IMR-90 (cell line): ENCODE measurements at regions not wholly inside any gene's neighbourhood (a gene's known extent, or its start where the extent isn't known, plus 50 kb on each side); places are given as distances from the start of the nearest gene placed in this dataset.

Source experiments
- ATAC-seq: fragments of 200-7000 bp; cut with Tn5 transposase; 2 replicates; pipeline ENCODE4 v1.9.1; 2020; ENCODE audit warnings: low read depth, mild to moderate bottlenecking, moderate library complexity
- BruUV-seq: library from RNA; stranded (reverse); fragments of 400-500 nt; replicated peaks from 2 replicates; lab custom pipeline; 2021; lab: Mats Ljungman, UMichigan
- CTCF ChIA-PET: fragments of 300-600 bp; formaldehyde crosslinking; extraction: SDS; loops from one replicate; lab custom pipeline; 2021; ENCODE audit warnings: antibody characterized with exemption; lab: Yijun Ruan, JAX
- POLR2A ChIA-PET: fragments of 300-600 bp; sonication (Branson Sonifier 250); formaldehyde crosslinking; loops from one replicate; lab custom pipeline; 2022; ENCODE audit warnings: antibody characterized with exemption; ENCODE audit not compliant: unreplicated experiment; lab: Charles Lee
- DNase-seq: peaks from one replicate; pipeline ENCODE4 v3.0.0; 2013
- H2AFZ ChIP-seq: replicated peaks from 2 replicates; pipeline ENCODE3; 2013; ENCODE audit warnings: low read length, mild to moderate bottlenecking; ENCODE audit not compliant: poor library complexity
- H2AK5ac ChIP-seq: 2 replicates; pipeline ENCODE4 v1.6.1; 2013; ENCODE audit warnings: low read depth, low read length, inconsistent platforms
- H2AK9ac ChIP-seq: replicated peaks from 2 replicates; pipeline ENCODE3; 2013; ENCODE audit warnings: mild to moderate bottlenecking, low read depth, low read length, moderate library complexity; ENCODE audit not compliant: poor library complexity
- H2BK120ac ChIP-seq: 2 replicates; pipeline ENCODE4 v1.6.1; 2013; ENCODE audit warnings: low read depth, low read length, inconsistent platforms
- H2BK15ac ChIP-seq: 3 replicates; pipeline ENCODE4 v1.6.1; 2013; ENCODE audit warnings: low read depth, low read length, inconsistent platforms
- H2BK20ac ChIP-seq: 2 replicates; pipeline ENCODE4 v1.6.1; 2013; ENCODE audit warnings: low read depth, mild to moderate bottlenecking, inconsistent platforms, low read length, moderate library complexity
- H2BK5ac ChIP-seq: 2 replicates; pipeline ENCODE4 v1.6.1; 2013; ENCODE audit warnings: mild to moderate bottlenecking, low read depth, low read length, inconsistent platforms; ENCODE audit not compliant: poor library complexity, severe bottlenecking
- H3K14ac ChIP-seq: replicated peaks from 2 replicates; pipeline ENCODE4 v1.6.1; 2013; ENCODE audit warnings: low read depth, low read length, inconsistent platforms
- H3K18ac ChIP-seq: 2 replicates; pipeline ENCODE4 v1.6.1; 2013; ENCODE audit warnings: low read depth, low read length, control low read depth
- H3K23ac ChIP-seq: 2 replicates; pipeline ENCODE4 v1.6.1; 2013; ENCODE audit warnings: low read depth, low read length, inconsistent platforms
- H3K27ac ChIP-seq: 2 replicates; pipeline ENCODE4 v1.5.1; 2013; ENCODE audit warnings: mild to moderate bottlenecking, control low read depth, low read length; ENCODE audit not compliant: insufficient read depth
- H3K27me3 ChIP-seq: 2 replicates; pipeline ENCODE4 v1.6.1; 2013; ENCODE audit warnings: low read length; ENCODE audit not compliant: control insufficient read depth, insufficient read depth
- H3K36me3 ChIP-seq: 2 replicates; pipeline ENCODE4 v1.6.1; 2013; ENCODE audit warnings: low read length, mixed read lengths; ENCODE audit not compliant: control insufficient read depth, insufficient read depth
- H3K4ac ChIP-seq: 2 replicates; pipeline ENCODE4 v1.6.1; 2013; ENCODE audit warnings: low read depth, low read length, inconsistent platforms
- H3K4me1 ChIP-seq: 2 replicates; pipeline ENCODE4 v1.6.1; 2013; ENCODE audit warnings: low read length, mixed read lengths; ENCODE audit not compliant: control insufficient read depth, insufficient read depth
- H3K4me2 ChIP-seq: 2 replicates; pipeline ENCODE4 v1.6.1; 2013; ENCODE audit warnings: low read depth, mild to moderate bottlenecking, control low read depth, low read length, moderate library complexity
- H3K4me3 ChIP-seq: 2 replicates; pipeline ENCODE4 v1.5.1; 2013; ENCODE audit warnings: low read depth, mild to moderate bottlenecking, control low read depth, low read length, moderate library complexity; ENCODE audit not compliant: insufficient read depth
- H3K56ac ChIP-seq: 2 replicates; pipeline ENCODE4 v1.6.1; 2013; ENCODE audit warnings: low read length, inconsistent platforms; ENCODE audit not compliant: insufficient read depth; ENCODE audit errors: extremely low read depth
- H3K79me1 ChIP-seq, 2 experiments: 2 replicates each; pipeline ENCODE4 v1.6.1; 2013; ENCODE audit warnings: low read length in 2 of 2, inconsistent platforms in 1 of 2, low read depth in 1 of 2
- H3K9ac ChIP-seq: 2 replicates; pipeline ENCODE4 v1.6.1; 2013; ENCODE audit warnings: low read depth, low read length, control low read depth
- H3K9me1 ChIP-seq: 2 replicates; pipeline ENCODE4 v1.6.1; 2013; ENCODE audit warnings: low read length, inconsistent platforms; ENCODE audit not compliant: insufficient read depth
- H3K9me3 ChIP-seq: 2 replicates; pipeline ENCODE4 v1.6.1; 2013; ENCODE audit warnings: low read length; ENCODE audit not compliant: control insufficient read depth, insufficient read depth
- H4K20me1 ChIP-seq: 2 replicates; pipeline ENCODE4 v1.6.1; 2013; ENCODE audit warnings: low read length, inconsistent platforms; ENCODE audit not compliant: insufficient read depth
- H4K5ac ChIP-seq: 2 replicates; pipeline ENCODE4 v1.6.1; 2013; ENCODE audit warnings: mild to moderate bottlenecking, low read depth, low read length, control low read depth
- H4K8ac ChIP-seq, 2 experiments: 2 replicates each; pipeline ENCODE4 v1.6.1; 2013; ENCODE audit warnings: low read depth in 2 of 2, low read length in 2 of 2, control low read depth in 1 of 2, inconsistent platforms in 1 of 2
- H4K91ac ChIP-seq: 2 replicates; pipeline ENCODE4 v1.6.1; 2013; ENCODE audit warnings: low read depth, low read length, inconsistent platforms; ENCODE audit not compliant: insufficient read depth
- BHLHE40 ChIP-seq: fragments of 150-350 bp; IDR thresholded peaks from 2 replicates; pipeline ENCODE4 v1.6.1; 2016; ENCODE audit warnings: mild to moderate bottlenecking, low read depth, low read length
- CEBPB ChIP-seq: IDR thresholded peaks from 2 replicates; pipeline ENCODE4 v1.6.1; 2012; ENCODE audit warnings: low read depth, low read length, improper control_type of control experiment
- CHD1 ChIP-seq: IDR thresholded peaks from 2 replicates; pipeline ENCODE4 v1.6.1; 2012; ENCODE audit warnings: low read depth, low read length, improper control_type of control experiment
- FOS ChIP-seq: fragments of 150-350 bp; IDR thresholded peaks from 2 replicates; pipeline ENCODE4 v1.6.1; 2016; ENCODE audit warnings: low read depth, low read length
- MAFK ChIP-seq: IDR thresholded peaks from 2 replicates; pipeline ENCODE4 v1.6.1; 2012; ENCODE audit warnings: low read depth, low read length, improper control_type of control experiment
- MAZ ChIP-seq: IDR thresholded peaks from 2 replicates; pipeline ENCODE4 v1.6.1; 2012; ENCODE audit warnings: low read depth, mild to moderate bottlenecking, low read length, improper control_type of control experiment, moderate library complexity, borderline replicate concordance
- MXI1 ChIP-seq: IDR thresholded peaks from 2 replicates; pipeline ENCODE4 v1.6.1; 2012; ENCODE audit warnings: low read depth, mild to moderate bottlenecking, low read length, moderate library complexity, borderline replicate concordance
- NFE2L2 ChIP-seq: fragments of 150-350 bp; IDR thresholded peaks from 2 replicates; pipeline ENCODE4 v1.6.1; 2016; ENCODE audit warnings: low read depth, mild to moderate bottlenecking, low read length
- POLR2A ChIP-seq: IDR thresholded peaks from 2 replicates; pipeline ENCODE4 v1.6.1; 2012; ENCODE audit warnings: mild to moderate bottlenecking, low read depth, low read length
- RAD21 ChIP-seq: IDR thresholded peaks from 2 replicates; pipeline ENCODE4 v1.6.1; 2012; ENCODE audit warnings: low read length, improper control_type of control experiment
- RCOR1 ChIP-seq: IDR thresholded peaks from 2 replicates; pipeline ENCODE4 v1.6.1; 2012; ENCODE audit warnings: mild to moderate bottlenecking, low read length, improper control_type of control experiment; ENCODE audit not compliant: insufficient replicate concordance
- RFX5 ChIP-seq: IDR thresholded peaks from 2 replicates; pipeline ENCODE4 v1.8.0; 2012; ENCODE audit warnings: low read depth, mild to moderate bottlenecking, low read length, moderate library complexity
- WGBS, 2 experiments: methylation state at CpG; one replicate each; pipeline versions ENCODE4 v1.1.5 to v1.1.7; 2013; ENCODE audit warnings: missing lambda C conversion rate in 2 of 2; ENCODE audit not compliant: insufficient read length in 1 of 2; ENCODE audit errors: extremely low coverage in 2 of 2; 5-methylcytosine and 5-hydroxymethylcytosine counted together
- dilution Hi-C: fragments of 300-500 bp; cut with HindIII; formaldehyde crosslinking; loops from one replicate; pipeline ENCODE4 v1.14.3; 2018; ENCODE audit warnings: low sequenced_read_pairs; ENCODE audit not compliant: unreplicated experiment
- in situ Hi-C: fragments of 300-500 bp; cut with MboI; formaldehyde crosslinking; loops from 3 replicates; pipeline ENCODE4 v1.14.3; 2019; ENCODE audit warnings: low sequenced_read_pairs, inconsistent platforms, mixed read lengths
- intact Hi-C: fragments of 100-400 bp; cut with micrococcal nuclease; formaldehyde crosslinking; loops from 2 replicates; pipeline ENCODE4 v1.10.0; 2022
- TF ChIP-seq, protein P1 (sequence below): conservative IDR thresholded peaks from 2 replicates; pipeline ENCODE4 v1.5.1; 2012; ENCODE audit warnings: mild to moderate bottlenecking, low read depth, low read length, improper control_type of control experiment
- TF ChIP-seq, protein P2 (sequence below): fragments of 150-350 bp; IDR thresholded peaks from 2 replicates; pipeline ENCODE4 v1.6.1; 2017; ENCODE audit warnings: mild to moderate bottlenecking, antibody characterized with exemption, low read length, low read depth
- TF ChIP-seq, protein P3 (sequence below): fragments of 150-350 bp; IDR thresholded peaks from 2 replicates; pipeline ENCODE4 v1.6.1; 2016; ENCODE audit warnings: low read depth, mild to moderate bottlenecking, low read length, moderate library complexity, borderline replicate concordance

DNA sequence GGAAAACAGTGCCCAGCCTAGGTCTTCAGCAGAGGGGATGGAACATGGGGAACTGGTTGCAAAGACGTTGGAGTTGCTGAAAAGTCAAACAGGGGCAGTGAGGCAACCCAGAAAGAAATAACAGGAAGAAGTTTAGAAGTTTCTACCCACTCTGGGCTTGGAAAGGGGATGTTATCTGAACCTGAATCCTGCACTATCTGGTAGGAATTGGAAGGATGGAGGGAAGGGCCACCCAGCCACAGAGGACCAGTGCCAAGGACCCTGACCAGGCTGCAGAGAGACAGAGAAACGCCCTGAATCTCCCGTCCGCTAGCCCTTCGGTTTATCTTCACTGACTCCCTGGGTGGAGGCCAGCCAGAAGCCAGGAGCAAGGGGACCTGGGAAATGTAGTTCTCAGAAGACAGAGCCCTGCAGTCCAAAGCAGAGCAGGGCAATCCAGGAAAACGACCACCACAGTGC lies 217.3 kb upstream of the RREB1 start:
- Histone ChIP-seq H2AK5ac (no peak overlapping the region), H2AK9ac (no peak overlapping the region), H2BK120ac (no peak overlapping the region), H2AFZ (peak overlapping the region; percentile 88), H3K4me3 (no peak overlapping the region), H2BK20ac (no peak overlapping the region), H3K79me1 (no peaks in the 10 kb centered on the region), H3K18ac (no peak overlapping the region), H2BK15ac (no peak overlapping the region), H3K23ac (no peak overlapping the region), H4K91ac (no peak overlapping the region), H3K14ac (0 out of 2 replicates have a peak overlapping the region, but pooled peaks have one; percentile 22), H4K20me1 (no peaks in the 10 kb centered on the region), H3K36me3 (no peaks in the 10 kb centered on the region), H3K4me1 (no peaks in the 10 kb centered on the region), H3K27ac (no peak overlapping the region), H3K9me1 (no peaks in the 10 kb centered on the region; the same call in 1 of the 2 replicates), H4K5ac (no peak overlapping the region), H3K9ac (no peak overlapping the region), H3K4me2 (peak overlapping the region; percentile 34), H3K27me3 (peaks cover 3% of the 10 kb centered on the region; the same call in 1 of the 2 replicates), H4K8ac (no peak overlapping the region; a peak in 1 of 4 replicates), H3K9me3 (no peaks in the 10 kb centered on the region), H2BK5ac (no peak overlapping the region), H3K56ac (no peak overlapping the region), H3K4ac (no peak overlapping the region; the same call in 1 of the 2 replicates)
- POLR2A ChIA-PET = no interaction called here
- intact Hi-C loops (no loop called here), dilution Hi-C loops (no loop called here), in situ Hi-C loops (no loop called here)
- no TSS peak for BruUV-seq
- CTCF ChIA-PET = no interaction called here
- TF ChIP-seq, protein P1, sequence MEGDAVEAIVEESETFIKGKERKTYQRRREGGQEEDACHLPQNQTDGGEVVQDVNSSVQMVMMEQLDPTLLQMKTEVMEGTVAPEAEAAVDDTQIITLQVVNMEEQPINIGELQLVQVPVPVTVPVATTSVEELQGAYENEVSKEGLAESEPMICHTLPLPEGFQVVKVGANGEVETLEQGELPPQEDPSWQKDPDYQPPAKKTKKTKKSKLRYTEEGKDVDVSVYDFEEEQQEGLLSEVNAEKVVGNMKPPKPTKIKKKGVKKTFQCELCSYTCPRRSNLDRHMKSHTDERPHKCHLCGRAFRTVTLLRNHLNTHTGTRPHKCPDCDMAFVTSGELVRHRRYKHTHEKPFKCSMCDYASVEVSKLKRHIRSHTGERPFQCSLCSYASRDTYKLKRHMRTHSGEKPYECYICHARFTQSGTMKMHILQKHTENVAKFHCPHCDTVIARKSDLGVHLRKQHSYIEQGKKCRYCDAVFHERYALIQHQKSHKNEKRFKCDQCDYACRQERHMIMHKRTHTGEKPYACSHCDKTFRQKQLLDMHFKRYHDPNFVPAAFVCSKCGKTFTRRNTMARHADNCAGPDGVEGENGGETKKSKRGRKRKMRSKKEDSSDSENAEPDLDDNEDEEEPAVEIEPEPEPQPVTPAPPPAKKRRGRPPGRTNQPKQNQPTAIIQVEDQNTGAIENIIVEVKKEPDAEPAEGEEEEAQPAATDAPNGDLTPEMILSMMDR = no peak
- TF ChIP-seq POLR2A (no peak), NFE2L2 (no peak), CEBPB (no peak), MAZ (no peak), RAD21 (no peak), RCOR1 (no peak), FOS (no peak), CHD1 (no peak), RFX5 (no peak), MXI1 (no peak), MAFK (no peak), BHLHE40 (no peak)
- TF ChIP-seq, protein P2, sequence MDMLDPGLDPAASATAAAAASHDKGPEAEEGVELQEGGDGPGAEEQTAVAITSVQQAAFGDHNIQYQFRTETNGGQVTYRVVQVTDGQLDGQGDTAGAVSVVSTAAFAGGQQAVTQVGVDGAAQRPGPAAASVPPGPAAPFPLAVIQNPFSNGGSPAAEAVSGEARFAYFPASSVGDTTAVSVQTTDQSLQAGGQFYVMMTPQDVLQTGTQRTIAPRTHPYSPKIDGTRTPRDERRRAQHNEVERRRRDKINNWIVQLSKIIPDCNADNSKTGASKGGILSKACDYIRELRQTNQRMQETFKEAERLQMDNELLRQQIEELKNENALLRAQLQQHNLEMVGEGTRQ = no peak
- TF ChIP-seq, protein P3, sequence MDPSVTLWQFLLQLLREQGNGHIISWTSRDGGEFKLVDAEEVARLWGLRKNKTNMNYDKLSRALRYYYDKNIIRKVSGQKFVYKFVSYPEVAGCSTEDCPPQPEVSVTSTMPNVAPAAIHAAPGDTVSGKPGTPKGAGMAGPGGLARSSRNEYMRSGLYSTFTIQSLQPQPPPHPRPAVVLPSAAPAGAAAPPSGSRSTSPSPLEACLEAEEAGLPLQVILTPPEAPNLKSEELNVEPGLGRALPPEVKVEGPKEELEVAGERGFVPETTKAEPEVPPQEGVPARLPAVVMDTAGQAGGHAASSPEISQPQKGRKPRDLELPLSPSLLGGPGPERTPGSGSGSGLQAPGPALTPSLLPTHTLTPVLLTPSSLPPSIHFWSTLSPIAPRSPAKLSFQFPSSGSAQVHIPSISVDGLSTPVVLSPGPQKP = no peak
- 0% methylated on average over 1 of the region's 6 CpGs; no CpG with 5 or more reads in 1 of the 2 experiments for WGBS, 2 experiments
- ATAC-seq (peak; percentile 56), DNase-seq (no peak)
